GM21529 (cell line): ENCODE measurements at regions not wholly inside any gene's neighbourhood (a gene's known extent, or its start where the extent isn't known, plus 50 kb on each side); places are given as distances from the start of the nearest gene placed in this dataset.

Source experiments
- ATAC-seq: cut with Tn5 transposase; IDR thresholded peaks from one replicate; pipeline ENCODE4 v1.9.1; 2021; ENCODE audit not compliant: unreplicated experiment

DNA sequence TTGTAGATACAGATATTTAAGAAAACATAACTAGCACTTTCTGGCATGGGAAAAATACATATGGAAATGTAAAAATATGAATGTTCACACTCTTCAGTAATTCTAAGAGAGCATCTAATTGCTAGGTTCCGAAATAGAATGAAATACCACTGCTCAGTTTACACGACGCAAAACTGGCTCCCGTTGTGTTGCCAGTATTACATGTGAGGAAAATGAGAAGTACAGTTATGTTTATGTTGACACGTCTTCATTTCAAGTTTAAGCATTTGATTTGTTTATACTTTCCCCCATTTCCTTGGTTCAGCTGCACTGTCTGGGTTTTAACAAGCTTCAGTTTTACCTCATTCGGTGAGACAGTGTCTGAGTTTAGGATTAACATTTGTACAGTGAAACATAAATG, 275.8 kb upstream of the SEMA3D start:
- no peak for ATAC-seq

DNA sequence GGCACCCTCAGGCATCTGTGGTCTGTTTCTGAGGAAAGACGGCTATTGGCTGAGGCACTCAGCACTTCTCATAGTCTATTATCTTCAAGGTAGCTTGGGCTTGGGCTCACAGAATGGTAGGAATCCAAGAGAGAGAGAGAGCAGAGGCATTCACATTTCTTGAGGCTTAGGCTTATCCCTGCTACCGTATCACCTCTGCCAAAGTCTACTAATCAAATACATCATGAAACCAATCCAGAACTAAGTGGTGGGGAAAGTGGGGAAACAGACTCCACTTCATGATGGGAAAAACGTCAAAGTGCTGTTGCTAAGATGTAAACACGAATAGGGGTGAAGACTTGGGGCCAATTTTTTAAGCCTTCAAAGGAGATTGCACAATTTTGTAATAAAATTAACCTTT, 271.1 kb upstream of the SEMA3D start:
- ATAC-seq: no peak

DNA sequence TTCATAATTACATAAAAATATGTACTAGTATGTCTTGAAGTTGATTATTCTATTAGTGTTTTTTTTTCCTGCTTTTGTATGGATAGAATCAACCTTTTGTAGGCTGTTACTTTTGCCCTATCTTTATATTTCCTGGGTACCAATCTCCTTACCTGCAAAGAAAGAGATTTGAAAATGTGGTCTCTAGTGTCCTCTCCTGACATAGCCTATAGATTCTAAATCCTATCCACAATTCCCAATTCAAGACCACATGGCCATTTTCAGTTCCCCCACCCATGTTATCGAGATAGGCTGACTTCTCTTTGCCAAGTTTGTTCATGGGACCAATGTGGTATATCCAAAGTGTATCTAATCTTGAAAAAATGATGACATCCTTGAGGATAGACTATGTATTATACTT, 269.4 kb upstream of the SEMA3D start:
- ATAC-seq: no peak

DNA sequence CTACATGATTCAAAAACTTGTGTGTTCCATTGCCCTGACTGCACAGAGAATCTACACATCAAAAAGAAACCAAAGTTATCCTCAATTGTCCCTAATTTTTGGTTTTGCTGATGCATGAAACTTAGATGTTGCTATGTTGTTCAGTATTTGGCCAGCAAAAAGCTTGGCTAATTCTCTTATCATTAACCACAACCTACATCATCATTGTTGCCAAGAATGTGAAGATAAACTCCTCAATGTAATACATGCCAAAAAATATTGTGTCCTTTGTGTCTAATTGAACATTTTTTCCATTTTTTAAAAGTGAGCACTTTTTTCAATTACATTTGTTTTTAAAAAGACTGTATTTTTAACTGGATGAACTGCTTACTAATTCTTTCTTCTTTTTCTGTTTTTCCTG, 268.0 kb upstream of the SEMA3D start:
- ATAC-seq: no peak

DNA sequence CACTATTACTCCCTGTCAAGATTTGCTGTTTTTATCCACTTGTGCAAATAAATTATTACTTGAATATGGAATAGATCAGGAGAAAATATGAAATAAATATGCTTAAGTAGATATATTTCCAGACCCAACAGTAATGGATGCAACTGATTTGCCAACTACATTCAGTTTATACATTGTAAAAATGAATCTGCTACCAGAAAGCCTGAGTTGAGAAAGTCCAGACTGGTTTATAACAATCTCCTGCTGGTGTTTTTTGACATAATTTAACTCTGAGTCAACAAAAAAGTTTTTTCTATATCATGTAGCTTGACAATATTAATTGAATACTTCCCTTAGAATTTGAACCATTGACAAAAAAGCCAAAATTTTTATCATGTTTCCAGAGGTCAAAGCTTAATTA, 265.8 kb upstream of the SEMA3D start:
- ATAC-seq: no peak

DNA sequence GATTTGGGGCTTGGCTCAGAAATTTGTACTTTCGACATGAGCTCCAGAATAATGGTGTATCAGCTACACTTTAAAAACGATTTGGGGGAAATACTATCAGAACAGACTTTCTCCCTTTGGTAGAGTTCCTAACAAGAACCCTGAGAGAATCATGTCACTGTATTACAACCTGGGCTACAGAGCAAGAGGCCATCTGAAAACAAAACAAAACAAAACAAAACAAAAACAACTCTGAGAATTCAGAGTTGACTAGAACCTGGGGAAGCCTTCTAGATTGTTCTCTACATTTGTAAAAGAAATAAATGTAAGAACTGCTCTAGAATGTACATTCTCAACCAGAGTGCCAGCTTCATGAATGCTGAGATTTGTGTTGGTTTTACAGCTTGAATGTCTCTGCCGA, 262.6 kb upstream of the SEMA3D start:
- ATAC-seq: no peak

DNA sequence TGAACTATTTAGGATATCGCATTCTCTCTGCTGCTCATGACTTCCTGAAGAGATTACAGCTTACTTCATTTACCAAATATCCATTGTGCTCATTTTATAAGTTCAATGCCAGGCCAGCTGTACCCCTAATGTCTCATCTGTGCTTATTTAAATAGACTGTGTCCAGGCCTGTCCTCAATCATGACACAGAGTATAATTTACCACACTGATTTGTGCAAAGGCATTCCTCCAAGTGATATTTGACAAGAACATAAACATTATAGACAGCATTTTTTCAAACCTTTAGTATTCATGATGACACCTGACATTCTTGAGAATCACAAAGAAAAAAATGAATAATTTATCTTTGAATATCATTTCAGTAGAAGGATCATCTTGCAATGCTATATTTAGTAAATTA, 260.1 kb upstream of the SEMA3D start:
- ATAC-seq: no peak

DNA sequence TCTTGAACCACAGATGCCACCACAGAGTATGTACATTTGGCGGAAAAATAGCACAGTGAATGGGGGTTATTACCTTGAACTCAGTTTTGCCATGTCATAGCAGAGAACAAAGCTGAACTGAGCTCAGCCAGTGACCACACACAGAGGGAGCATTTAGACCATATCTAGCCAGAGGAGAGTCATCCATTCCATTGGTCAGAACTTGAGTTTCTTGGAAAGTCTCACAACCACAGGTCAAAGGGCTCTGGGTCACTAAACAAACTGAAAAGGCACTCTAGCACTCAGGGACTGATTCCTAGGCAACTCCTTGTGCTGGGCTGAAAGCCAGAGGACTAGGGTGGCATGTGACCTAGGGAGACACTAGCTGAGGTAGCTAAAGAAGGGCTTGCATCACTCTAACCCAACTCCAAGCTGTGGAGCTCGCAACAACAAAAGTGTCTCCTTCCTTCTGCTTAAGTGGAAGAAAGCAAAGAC, 239.7 kb upstream of the SEMA3D start:
- no peak for ATAC-seq

DNA sequence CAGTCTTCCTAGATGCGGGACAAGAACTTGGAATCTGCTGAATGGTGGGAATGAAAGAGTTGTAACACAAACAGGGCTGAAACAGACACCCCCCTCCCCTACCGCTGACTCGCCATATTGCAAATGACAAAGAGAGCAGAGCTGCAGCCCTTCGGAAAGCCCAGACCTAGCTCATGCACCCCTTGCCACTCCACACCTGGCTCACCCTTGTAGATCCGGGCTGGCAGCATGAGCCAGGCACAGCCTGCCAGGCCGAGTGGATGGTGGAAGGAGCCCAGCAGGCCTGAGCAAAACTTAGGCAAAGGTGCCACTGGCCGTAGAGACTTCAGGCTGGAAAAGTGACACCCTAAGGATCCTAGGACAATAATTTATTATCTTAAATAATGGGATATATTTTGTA, 237.4 kb upstream of the SEMA3D start:
- ATAC-seq: no peak

DNA sequence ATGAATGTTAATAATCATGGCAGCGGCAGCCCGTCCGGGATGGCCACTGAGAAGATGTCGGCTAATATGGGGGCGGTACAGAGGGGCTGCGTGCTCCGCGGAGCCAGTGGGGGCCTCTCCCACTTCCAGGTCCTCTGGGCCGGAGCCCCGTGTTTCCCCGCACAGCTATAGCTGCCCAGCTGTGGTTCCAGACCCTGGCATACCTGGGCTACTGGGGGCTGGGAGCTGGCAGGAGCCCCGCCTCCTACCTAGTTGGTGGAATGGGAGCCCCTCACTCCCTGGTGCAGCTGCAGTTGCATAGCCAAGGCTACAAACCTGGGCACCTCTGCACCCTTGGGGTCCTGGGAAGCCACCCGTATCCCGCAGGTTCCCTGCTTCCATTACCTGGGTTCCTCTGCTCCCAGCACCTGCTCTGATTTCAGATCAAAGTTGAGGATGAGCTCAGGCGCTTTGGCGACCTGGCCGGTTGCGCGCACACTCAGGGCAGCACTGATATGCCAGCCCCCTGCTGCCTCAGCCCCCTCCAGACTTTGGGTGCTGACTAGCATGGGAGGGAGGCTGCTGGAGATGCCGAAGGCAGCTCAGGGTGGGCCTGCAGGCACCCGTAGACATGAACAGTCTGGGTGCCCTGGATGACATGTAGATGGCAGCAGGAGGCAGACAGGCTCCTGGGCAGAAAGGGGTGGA, 236.5 kb upstream of the SEMA3D start:
- ATAC-seq: no peak

DNA sequence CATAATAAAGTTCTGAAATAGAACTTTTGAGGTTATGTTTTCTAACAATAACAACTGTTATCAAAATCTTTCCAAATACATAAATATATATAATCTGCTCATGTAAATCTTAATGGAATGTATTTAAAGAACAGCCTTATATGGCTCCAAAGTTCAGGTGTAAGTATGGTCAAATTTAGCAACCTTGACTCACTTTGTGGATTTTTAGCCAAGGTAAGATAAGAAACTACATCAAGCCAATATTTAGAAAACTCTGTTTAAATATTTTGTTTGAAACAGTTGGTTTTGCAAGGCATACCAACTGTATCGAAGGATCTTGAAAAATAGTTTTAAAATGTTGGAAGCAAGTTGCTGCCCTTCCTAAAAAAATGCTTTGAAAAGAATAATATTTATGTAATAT, 228.9 kb upstream of the SEMA3D start:
- no peak for ATAC-seq

DNA sequence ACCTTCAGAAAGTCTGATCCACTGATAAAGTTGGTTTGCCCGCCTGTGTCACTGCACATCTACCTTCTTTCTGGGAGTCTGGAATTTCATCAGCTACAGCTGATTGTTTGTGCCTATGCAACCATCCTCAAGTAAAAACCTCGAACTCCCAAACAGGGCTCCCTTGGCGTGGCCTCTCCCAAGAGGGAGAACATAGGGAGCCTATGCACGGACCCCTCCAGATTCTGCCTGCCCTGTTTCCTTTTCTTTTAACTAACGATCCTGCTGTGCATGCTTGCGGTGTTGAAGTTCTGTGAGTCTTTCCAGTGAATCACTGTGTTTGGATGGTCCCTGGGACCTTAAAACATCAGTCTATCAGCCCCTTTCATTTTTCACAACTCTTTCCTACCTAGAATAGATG, 226.9 kb upstream of the SEMA3D start:
- no peak for ATAC-seq

DNA sequence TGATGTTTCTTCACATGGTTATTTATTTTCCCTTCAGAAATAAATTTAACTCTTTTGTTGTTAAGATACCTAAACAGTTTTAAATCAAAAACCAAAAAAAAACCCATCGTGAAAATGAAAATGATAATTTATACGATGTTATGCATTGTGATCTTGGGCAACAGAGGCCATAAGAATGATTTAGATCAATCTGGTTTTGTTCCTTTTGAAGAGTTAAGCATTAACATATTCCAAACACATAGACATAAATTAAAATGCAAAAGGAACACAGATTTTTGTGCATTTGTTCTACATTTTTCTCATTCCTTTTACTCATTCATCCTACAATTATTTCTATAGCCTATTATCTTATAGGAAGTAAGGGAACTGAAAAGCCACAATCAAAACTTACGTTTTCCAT, 226.1 kb upstream of the SEMA3D start:
- no peak for ATAC-seq

DNA sequence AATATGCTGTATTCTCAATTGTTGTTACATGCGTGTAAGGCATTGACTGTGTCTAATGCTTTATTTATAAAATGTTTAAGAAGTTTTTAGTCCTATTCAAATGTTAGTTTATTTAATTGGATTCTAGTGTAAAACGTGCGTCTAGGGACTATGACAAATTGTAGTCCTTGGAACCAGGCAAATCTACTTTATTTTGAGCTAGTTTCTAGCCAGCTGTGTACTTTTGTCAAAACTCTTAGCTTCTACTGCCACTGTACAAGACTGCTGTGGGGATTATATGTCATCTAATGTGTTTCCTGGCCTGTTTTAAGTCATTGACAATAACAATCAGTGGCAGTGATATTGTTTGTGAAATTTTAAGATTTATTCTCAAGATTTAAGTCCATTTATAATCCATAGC, 220.5 kb upstream of the SEMA3D start:
- no peak for ATAC-seq

DNA sequence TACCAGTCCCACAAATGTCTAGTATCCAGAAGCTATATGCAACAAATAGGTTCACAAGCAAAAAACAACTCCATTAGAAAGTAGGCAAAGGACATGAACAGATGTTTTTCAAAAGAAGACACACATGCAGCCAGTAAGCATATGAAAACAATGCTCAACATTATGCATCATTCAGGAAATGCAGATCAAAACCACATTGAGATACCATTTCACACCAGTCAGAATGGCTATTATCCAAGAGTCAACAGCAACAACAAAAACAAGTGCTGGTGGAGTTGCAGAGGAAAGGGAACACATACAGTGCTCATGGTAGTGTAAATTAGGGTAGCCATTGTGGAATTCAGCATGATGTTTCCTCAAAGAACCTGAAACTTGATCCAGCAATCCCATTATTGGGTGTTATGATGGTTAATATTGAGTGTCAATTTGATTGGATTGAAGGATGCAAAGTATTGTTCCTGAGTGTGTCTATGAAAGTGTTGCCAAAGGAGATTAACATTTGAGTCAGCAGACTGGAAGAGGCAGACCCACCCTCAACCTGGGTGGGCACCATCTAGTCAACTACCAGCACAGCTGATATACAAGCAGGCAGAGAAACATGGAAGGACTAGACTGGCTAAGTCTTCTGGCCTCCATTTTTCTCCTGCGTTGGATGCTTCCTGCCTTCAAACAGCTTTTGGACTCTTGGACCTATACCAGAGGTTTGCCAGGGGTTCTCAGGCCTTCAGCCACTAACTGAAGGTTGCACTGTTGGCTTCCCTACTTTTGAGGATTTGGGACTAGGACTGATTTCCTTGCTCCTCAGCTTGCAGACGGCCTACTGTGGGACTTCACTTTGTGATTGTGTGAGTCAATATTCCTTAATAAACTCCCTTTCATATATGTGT, 218.4 kb upstream of the SEMA3D start:
- ATAC-seq: no peak

DNA sequence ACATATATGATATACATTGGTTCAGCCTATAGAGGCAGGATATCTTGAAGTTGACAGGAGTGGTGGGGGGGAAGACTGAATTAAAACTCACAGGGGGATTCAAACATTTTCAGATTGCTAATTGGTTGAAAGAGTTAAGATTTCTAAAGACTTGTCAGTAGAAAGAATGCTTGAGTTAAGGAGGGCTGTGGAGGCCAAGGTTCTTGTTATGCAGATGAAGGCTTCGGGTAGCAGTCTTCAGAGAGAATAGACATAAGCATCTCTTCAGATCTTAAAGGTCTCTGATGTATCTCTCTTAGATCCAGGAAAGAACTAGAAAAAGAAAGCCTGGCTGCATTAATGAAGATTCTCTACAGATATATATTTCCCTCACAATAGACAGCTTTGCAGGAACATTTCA, 209.8 kb upstream of the SEMA3D start:
- ATAC-seq: no peak

DNA sequence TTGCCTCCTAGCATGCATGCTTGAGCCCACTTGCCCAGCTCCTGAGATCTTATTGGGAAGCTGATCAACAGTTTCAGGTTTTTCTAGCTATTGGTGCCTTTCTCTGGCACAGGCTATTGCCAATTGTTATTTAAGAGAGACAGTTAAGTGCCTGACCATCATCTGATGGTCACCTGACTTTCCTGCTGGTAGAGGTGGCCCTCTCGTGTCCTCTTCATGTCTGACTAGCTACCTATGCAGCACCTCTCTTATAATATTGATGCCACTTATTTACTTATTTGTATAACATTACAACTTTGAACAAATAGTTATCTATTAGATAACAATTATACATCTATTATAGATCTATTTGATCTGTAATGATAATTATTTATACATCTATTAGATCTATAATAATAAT, 205.9 kb upstream of the SEMA3D start:
- no peak for ATAC-seq

DNA sequence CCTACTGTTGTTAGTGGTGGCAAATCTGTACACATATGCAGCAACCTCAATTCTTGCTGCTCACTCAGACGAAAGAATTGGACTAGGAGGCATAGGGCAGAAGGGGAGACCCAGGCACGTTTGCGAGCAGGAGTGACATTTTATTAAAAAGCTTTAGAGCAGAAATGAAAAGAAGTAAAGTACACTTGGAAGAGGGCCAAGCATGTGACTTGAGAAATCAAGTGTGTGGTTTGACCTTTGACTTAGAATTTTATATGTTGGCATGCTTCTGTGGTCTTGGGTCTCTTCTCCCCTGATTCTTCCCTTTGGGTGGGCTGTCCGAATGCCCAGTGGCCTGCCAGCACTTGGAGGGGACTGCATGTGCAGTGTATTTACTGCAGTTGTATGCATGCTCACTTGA, 205.5 kb upstream of the SEMA3D start:
- ATAC-seq: no peak

DNA sequence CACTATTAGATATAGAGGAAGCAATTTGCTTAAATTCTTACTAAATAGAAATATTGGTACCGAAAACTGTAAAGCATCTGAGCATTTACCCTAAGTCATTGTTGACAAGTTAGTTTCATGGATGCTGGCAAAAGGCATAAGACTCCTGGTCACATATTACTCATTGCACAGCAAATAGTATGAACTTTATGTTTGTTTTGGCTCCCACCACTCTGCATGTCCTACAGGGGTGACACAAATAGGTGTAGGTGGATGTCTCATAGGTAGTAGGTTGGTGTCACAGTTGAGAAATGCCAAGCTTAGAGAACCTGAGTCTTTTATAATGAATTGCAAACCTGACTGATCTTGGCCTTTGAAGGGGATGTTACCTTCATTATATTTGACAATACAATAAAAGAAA, 199.6 kb upstream of the SEMA3D start:
- ATAC-seq: no peak

DNA sequence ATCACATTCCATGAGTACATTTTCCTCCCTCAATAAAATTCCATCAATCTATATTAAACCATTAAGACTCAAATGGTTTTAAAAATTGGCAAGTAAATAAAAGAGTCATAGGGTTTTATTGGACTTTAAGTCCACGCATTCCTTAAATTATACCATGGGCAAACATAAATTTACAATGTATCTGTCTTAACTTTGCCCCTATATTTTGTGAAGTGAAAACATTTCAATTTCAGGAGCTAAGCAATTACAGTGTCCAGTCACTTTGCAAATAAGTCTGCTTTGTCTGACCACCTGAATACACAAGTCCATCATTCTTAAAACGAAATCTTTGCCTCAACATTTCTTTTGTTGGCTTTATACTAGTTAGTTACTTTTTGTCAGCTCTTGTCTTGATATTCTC, 197.5 kb upstream of the SEMA3D start:
- ATAC-seq: no peak

DNA sequence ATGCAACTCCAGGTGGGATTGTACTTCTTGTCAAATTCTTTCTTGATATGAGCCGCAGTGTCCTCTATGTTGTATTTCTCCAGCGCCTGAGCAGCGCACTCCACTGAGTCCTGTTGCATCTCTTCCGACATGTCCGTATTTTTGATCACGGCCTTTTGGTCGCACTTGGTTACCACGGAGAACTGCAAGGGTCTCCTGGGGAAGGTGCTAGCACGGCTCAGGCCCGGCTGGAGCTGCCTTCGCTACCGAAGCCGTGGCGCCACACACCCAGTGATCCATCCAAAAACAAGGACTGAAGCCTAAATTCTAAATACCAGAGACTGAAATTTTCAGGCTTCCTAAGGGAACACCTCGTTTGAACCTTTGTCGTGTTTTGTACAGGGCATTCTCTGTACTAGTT, 194.4 kb upstream of the SEMA3D start:
- no peak for ATAC-seq

DNA sequence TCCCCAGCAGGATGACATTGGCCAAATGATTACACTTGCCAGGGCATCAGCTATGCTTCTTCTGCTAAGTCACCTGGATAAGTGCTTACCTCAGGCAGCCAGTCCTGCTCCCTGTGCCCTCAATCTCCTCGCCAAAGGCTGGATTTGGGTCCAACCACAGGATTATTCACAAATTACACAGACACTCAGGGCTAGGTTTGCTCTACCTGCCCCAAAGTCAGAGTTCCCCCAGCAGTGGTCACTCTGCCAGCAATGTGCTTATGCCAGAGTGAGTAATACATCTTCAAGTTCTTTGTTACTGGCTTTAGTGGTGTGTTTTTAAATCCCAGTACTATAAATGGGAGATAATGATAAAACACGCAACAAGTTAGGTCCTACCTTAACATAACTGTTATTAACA, 189.7 kb upstream of the SEMA3D start:
- ATAC-seq: no peak

DNA sequence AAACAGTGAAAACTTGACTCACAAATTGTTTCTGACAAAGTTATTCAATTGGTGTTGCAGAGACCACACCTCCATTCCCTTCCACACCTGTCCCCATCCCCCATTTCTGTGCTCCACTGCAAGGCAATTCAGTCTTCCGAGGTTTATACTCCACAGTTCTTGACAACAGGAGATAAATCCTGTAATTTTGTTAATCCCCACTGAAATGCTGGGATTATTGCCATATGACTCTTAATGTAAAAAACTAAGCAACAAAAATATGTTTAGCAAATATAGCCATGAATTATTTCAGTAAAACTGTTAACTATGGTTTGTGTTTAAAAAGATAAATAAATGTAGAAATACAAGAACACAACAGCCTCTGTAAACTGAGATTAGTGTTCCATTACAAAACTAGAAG, 170.1 kb upstream of the SEMA3D start:
- ATAC-seq: no peak
